ENCODE measurements at regions not wholly inside any gene's neighbourhood (a gene's known extent, or its start where the extent isn't known, plus 50 kb on each side); places are given as distances from the start of the nearest gene placed in this dataset.

- Histone ChIP-seq H3K27ac (ENCODE audit: control insufficient read depth, insufficient read depth, low read length) (no peak overlapping the region), H3K9me1 (ENCODE audit: control insufficient read depth, extremely low read depth, insufficient read depth, low read length) (no peaks in the 10 kb centered on the region), H3K4me1 (ENCODE audit: control insufficient read depth, extremely low read depth, insufficient read depth, low read length) (no peaks in the 10 kb centered on the region), H3K4me3 (ENCODE audit: control insufficient read depth in 2 of 3, extremely low read depth in 1 of 3, insufficient read depth in 2 of 3, low read depth in 1 of 3, low read length in 3 of 3) (no peak overlapping the region), H3K9me3 (ENCODE audit: control insufficient read depth, low read depth, low read length) (no peaks in the 10 kb centered on the region), H3K9ac (ENCODE audit: control insufficient read depth, extremely low read depth, insufficient read depth, low read length) (no peak overlapping the region), H3K79me2 (ENCODE audit: control insufficient read depth, insufficient read depth, low read length) (no peaks in the 10 kb centered on the region), H3K36me3 (ENCODE audit: control insufficient read depth in 2 of 2, extremely low read depth in 1 of 2, insufficient read depth in 2 of 2, low read length in 2 of 2) (no peaks in the 10 kb centered on the region), H2AFZ (ENCODE audit: control insufficient read depth, low read length) (no peak overlapping the region), H4K20me1 (ENCODE audit: control insufficient read depth, extremely low read depth, insufficient read depth, low read length) (no peaks in the 10 kb centered on the region), H3K4me2 (ENCODE audit: control insufficient read depth, extremely low read depth, insufficient read depth, low read depth, low read length) (no peak overlapping the region), H3K27me3 (ENCODE audit: control insufficient read depth, extremely low read depth, insufficient read depth, low read length) (no peaks in the 10 kb centered on the region)
- no peak for TF ChIP-seq EZH2 (IDR thresholded peaks at IDR 0.05; ENCODE audit: low read length)
- TF ChIP-seq CTCF (optimal IDR thresholded peaks at IDR 0.05 in 1 of 3, IDR thresholded peaks at IDR 0.05 in 1 of 3, conservative IDR thresholded peaks at IDR 0.05 in 1 of 3; ENCODE audit: extremely low read depth in 1 of 3, insufficient read depth in 2 of 3, low read length in 3 of 3), result no peak
- dilution Hi-C loops (cut with MboI; ENCODE audit: extremely low pct_ligation_motif_present, low sequenced_read_pairs), result no loop called here
- DNase-seq (ENCODE audit: low read depth, low spot score), result no peak
- no peak for FAIRE-seq
Measured at GRCh38 chr11:23859087-23859486, 637.8 kb upstream of the LUZP2 start.

- TF ChIP-seq CTCF (optimal IDR thresholded peaks at IDR 0.05 in 1 of 3, IDR thresholded peaks at IDR 0.05 in 1 of 3, conservative IDR thresholded peaks at IDR 0.05 in 1 of 3; ENCODE audit: extremely low read depth in 1 of 3, insufficient read depth in 2 of 3, low read length in 3 of 3) (no peak), EZH2 (IDR thresholded peaks at IDR 0.05; ENCODE audit: low read length) (no peak)
- no peak overlapping the region for H2AFZ ChIP-seq (ENCODE audit: control insufficient read depth, low read length)
- H3K9me3 ChIP-seq (ENCODE audit: control insufficient read depth, low read depth, low read length), result no peaks in the 10 kb centered on the region
- H3K27me3 ChIP-seq (ENCODE audit: control insufficient read depth, extremely low read depth, insufficient read depth, low read length), result no peaks in the 10 kb centered on the region
- no peaks in the 10 kb centered on the region for H4K20me1 ChIP-seq (ENCODE audit: control insufficient read depth, extremely low read depth, insufficient read depth, low read length)
- no peaks in the 10 kb centered on the region for H3K9me1 ChIP-seq (ENCODE audit: control insufficient read depth, extremely low read depth, insufficient read depth, low read length)
- no peaks in the 10 kb centered on the region for H3K36me3 ChIP-seq (ENCODE audit: control insufficient read depth in 2 of 2, extremely low read depth in 1 of 2, insufficient read depth in 2 of 2, low read length in 2 of 2)
- no peak overlapping the region for H3K9ac ChIP-seq (ENCODE audit: control insufficient read depth, extremely low read depth, insufficient read depth, low read length)
- no peak overlapping the region for H3K4me2 ChIP-seq (ENCODE audit: control insufficient read depth, extremely low read depth, insufficient read depth, low read depth, low read length)
- FAIRE-seq, result no peak
- no peak overlapping the region for H3K4me3 ChIP-seq (ENCODE audit: control insufficient read depth in 2 of 3, extremely low read depth in 1 of 3, insufficient read depth in 2 of 3, low read depth in 1 of 3, low read length in 3 of 3)
- DNase-seq (ENCODE audit: low read depth, low spot score), result no peak
- H3K27ac ChIP-seq (ENCODE audit: control insufficient read depth, insufficient read depth, low read length), result no peak overlapping the region
- dilution Hi-C loops (cut with MboI; ENCODE audit: extremely low pct_ligation_motif_present, low sequenced_read_pairs), result no loop called here
- H3K79me2 ChIP-seq (ENCODE audit: control insufficient read depth, insufficient read depth, low read length), result no peaks in the 10 kb centered on the region
- no peaks in the 10 kb centered on the region for H3K4me1 ChIP-seq (ENCODE audit: control insufficient read depth, extremely low read depth, insufficient read depth, low read length)
Measured at GRCh38 chr11:23861615-23862014, 635.2 kb upstream of the LUZP2 start.
